Panc1 (cell line): ENCODE measurements at regions not wholly inside any gene's neighbourhood (a gene's known extent, or its start where the extent isn't known, plus 50 kb on each side); places are given as distances from the start of the nearest gene placed in this dataset.

Experiments
- ATAC-seq: fragments of 200-7000 bp; cut with Tn5 transposase; 2 replicates; pipeline ENCODE4 v1.9.1; 2020; ENCODE audit warnings: mild to moderate bottlenecking, moderate library complexity
- BruUV-seq: library from RNA; stranded (reverse); fragments of 400-500 nt; replicated peaks from 2 replicates; lab custom pipeline; 2021; lab: Mats Ljungman, UMichigan
- CTCF ChIA-PET: fragments of 300-600 bp; sonication (Branson Sonifier 250); formaldehyde crosslinking; loops from one replicate; lab custom pipeline; 2022; ENCODE audit warnings: antibody characterized with exemption; lab: Charles Lee
- POLR2A ChIA-PET: fragments of 300-600 bp; sonication (Branson Sonifier 250); formaldehyde crosslinking; loops from one replicate; lab custom pipeline; 2022; ENCODE audit warnings: antibody characterized with exemption; lab: Charles Lee
- DNase-seq: peaks from one replicate; pipeline ENCODE4 v3.0.0-alpha.2; 2010; ENCODE audit warnings: low read depth, low spot score
- H3K27ac ChIP-seq: 2 replicates; pipeline ENCODE4 v1.5.1; 2011; ENCODE audit warnings: mild to moderate bottlenecking, low read length, inconsistent platforms
- H3K27me3 ChIP-seq: fragments of 200-500 bp; sonication (Bioruptor generic); 2 replicates; pipeline ENCODE4 v1.6.0; 2014; ENCODE audit warnings: low read length, inconsistent platforms; ENCODE audit not compliant: control insufficient read depth, insufficient read depth
- H3K36me3 ChIP-seq: fragments of 200-500 bp; sonication (Bioruptor generic); 2 replicates; pipeline ENCODE4 v1.5.1; 2014; ENCODE audit warnings: inconsistent platforms, mild to moderate bottlenecking, low read length, moderate library complexity; ENCODE audit not compliant: control insufficient read depth, insufficient read depth
- H3K4me1 ChIP-seq: 2 replicates; pipeline ENCODE4 v1.5.1; 2011; ENCODE audit warnings: inconsistent platforms, mild to moderate bottlenecking, low read length, moderate library complexity; ENCODE audit not compliant: control insufficient read depth, insufficient read depth
- H3K4me3 ChIP-seq, 2 experiments: 2 replicates each; pipeline ENCODE4 v1.5.1; 2011 to 2012; ENCODE audit warnings: low read depth in 2 of 2, low read length in 2 of 2, mild to moderate bottlenecking in 2 of 2, inconsistent platforms in 1 of 2, moderate library complexity in 1 of 2
- H3K9me3 ChIP-seq: fragments of 200-500 bp; sonication (Bioruptor generic); 2 replicates; pipeline ENCODE4 v1.5.1; 2014; ENCODE audit warnings: low read depth, mild to moderate bottlenecking, inconsistent platforms, low read length, moderate library complexity; ENCODE audit not compliant: control insufficient read depth, insufficient read depth
- CTCF ChIP-seq: fragments of 450-650 bp; IDR thresholded peaks from 2 replicates; pipeline ENCODE4 v1.5.1; 2017; ENCODE audit warnings: mild to moderate bottlenecking
- POLR2AphosphoS5 ChIP-seq: IDR thresholded peaks from 2 replicates; pipeline ENCODE4 v1.6.1; 2012; ENCODE audit warnings: mild to moderate bottlenecking, low read depth, low read length, moderate library complexity
- SIN3A ChIP-seq: IDR thresholded peaks from 2 replicates; pipeline ENCODE4 v1.6.1; 2012; ENCODE audit warnings: low read depth, mild to moderate bottlenecking, low read length, moderate library complexity, borderline replicate concordance; ENCODE audit not compliant: insufficient read depth
- TCF7L2 ChIP-seq: IDR thresholded peaks from 2 replicates; pipeline ENCODE4 v1.6.1; 2011; ENCODE audit warnings: mild to moderate bottlenecking, low read depth, low read length, inconsistent platforms
- in situ Hi-C: cut with HindIII; loops from 2 replicates; pipeline ENCODE4 v1.10.0; 2016; ENCODE audit warnings: low sequenced_read_pairs, low pct_unique_long_range_greater_than_20kb
- intact Hi-C: fragments of 100-400 bp; cut with micrococcal nuclease; formaldehyde crosslinking; loops from one replicate; pipeline ENCODE4 v1.10.0; 2022; ENCODE audit not compliant: unreplicated experiment
- TF ChIP-seq, protein P1 (sequence below), 2 experiments: IDR thresholded peaks; 2 replicates each; pipeline ENCODE4 v1.6.1; 2011 to 2012; ENCODE audit warnings: low read depth in 2 of 2, control low read depth in 1 of 2, low read length in 1 of 2, mild to moderate bottlenecking in 1 of 2, moderate library complexity in 1 of 2; ENCODE audit not compliant: insufficient read depth in 1 of 2

GRCh38 chrX:12002876-12003275, 135.4 kb upstream of the FRMPD4 start:
- Histone ChIP-seq H3K27ac (no peak overlapping the region), H3K9me3 (no peaks in the 10 kb centered on the region), H3K4me3 (no peak overlapping the region), H3K27me3 (no peaks in the 10 kb centered on the region), H3K4me1 (no peaks in the 10 kb centered on the region), H3K36me3 (no peaks in the 10 kb centered on the region)
- BruUV-seq: no TSS peak
- POLR2A ChIA-PET: no interaction called here
- ATAC-seq (no peak), DNase-seq (no peak)
- TF ChIP-seq TCF7L2 (no peak), CTCF (no peak), POLR2AphosphoS5 (no peak), SIN3A (no peak)
- in situ Hi-C loops (no loop called here), intact Hi-C loops (no loop called here)
- CTCF ChIA-PET: no interaction called here

GRCh38 chrX:12007881-12008280, 130.4 kb upstream of the FRMPD4 start:
- H3K27ac ChIP-seq: no peak overlapping the region
- no peaks in the 10 kb centered on the region for H3K36me3 ChIP-seq
- BruUV-seq: no TSS peak
- DNase-seq (no peak), ATAC-seq (no peak)
- in situ Hi-C loops (no loop called here), intact Hi-C loops (no loop called here)
- CTCF ChIA-PET: no interaction called here
- H3K27me3 ChIP-seq: no peaks in the 10 kb centered on the region
- TF ChIP-seq CTCF: no peak
- TF ChIP-seq, protein P1, sequence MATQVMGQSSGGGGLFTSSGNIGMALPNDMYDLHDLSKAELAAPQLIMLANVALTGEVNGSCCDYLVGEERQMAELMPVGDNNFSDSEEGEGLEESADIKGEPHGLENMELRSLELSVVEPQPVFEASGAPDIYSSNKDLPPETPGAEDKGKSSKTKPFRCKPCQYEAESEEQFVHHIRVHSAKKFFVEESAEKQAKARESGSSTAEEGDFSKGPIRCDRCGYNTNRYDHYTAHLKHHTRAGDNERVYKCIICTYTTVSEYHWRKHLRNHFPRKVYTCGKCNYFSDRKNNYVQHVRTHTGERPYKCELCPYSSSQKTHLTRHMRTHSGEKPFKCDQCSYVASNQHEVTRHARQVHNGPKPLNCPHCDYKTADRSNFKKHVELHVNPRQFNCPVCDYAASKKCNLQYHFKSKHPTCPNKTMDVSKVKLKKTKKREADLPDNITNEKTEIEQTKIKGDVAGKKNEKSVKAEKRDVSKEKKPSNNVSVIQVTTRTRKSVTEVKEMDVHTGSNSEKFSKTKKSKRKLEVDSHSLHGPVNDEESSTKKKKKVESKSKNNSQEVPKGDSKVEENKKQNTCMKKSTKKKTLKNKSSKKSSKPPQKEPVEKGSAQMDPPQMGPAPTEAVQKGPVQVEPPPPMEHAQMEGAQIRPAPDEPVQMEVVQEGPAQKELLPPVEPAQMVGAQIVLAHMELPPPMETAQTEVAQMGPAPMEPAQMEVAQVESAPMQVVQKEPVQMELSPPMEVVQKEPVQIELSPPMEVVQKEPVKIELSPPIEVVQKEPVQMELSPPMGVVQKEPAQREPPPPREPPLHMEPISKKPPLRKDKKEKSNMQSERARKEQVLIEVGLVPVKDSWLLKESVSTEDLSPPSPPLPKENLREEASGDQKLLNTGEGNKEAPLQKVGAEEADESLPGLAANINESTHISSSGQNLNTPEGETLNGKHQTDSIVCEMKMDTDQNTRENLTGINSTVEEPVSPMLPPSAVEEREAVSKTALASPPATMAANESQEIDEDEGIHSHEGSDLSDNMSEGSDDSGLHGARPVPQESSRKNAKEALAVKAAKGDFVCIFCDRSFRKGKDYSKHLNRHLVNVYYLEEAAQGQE (IDR thresholded peaks at IDR 0.05; ENCODE audit: insufficient read depth in 1 of 2, low read depth in 2 of 2, low read length in 1 of 2): no peak
- no peak for TF ChIP-seq POLR2AphosphoS5
- no peak for TF ChIP-seq TCF7L2
- no peak for TF ChIP-seq SIN3A
- POLR2A ChIA-PET: no interaction called here
- H3K4me1 ChIP-seq: no peaks in the 10 kb centered on the region
- H3K9me3 ChIP-seq: no peaks in the 10 kb centered on the region
- no peak overlapping the region for H3K4me3 ChIP-seq
